GM18505 (cell line): ENCODE measurements at regions not wholly inside any gene's neighbourhood (a gene's known extent, or its start where the extent isn't known, plus 50 kb on each side); places are given as distances from the start of the nearest gene placed in this dataset.

Experiments
- ATAC-seq: cut with Tn5 transposase; IDR thresholded peaks from one replicate; pipeline ENCODE4 v1.9.1; 2021; ENCODE audit not compliant: unreplicated experiment
- POLR2A ChIP-seq: IDR thresholded peaks from 4 replicates; pipeline ENCODE4 v1.6.1; 2011; ENCODE audit warnings: borderline replicate concordance; ENCODE audit not compliant: insufficient read depth, insufficient read length; ENCODE audit errors: extremely low read depth

GRCh38 chr6:126477678-126478077 lies 137.8 kb downstream of the CENPW start:
- peak; percentile 77 for ATAC-seq
- TF ChIP-seq POLR2A: no peak

GRCh38 chr6:126480268-126480667 lies 140.4 kb downstream of the CENPW start:
- TF ChIP-seq POLR2A: no peak
- no peak for ATAC-seq

- ATAC-seq: no peak
Measured at GRCh38 chr6:126481319-126481718, 141.4 kb downstream of the CENPW start.

GRCh38 chr6:126504792-126505191 lies 164.9 kb downstream of the CENPW start:
- no peak for ATAC-seq
- no peak for TF ChIP-seq POLR2A

More at GRCh38 chr6:126481319-126481718, 141.4 kb downstream of the CENPW start:
- no peak for TF ChIP-seq POLR2A

- no peak for ATAC-seq
- no peak for TF ChIP-seq POLR2A
Measured at GRCh38 chr6:126513198-126513597, 173.3 kb downstream of the CENPW start.

GRCh38 chr6:126516411-126516810 lies 176.5 kb downstream of the CENPW start:
- no peak for ATAC-seq
- no peak for TF ChIP-seq POLR2A

GRCh38 chr6:126524811-126525326 lies 185.0 kb downstream of the CENPW start:
- no peak for ATAC-seq
- no peak for TF ChIP-seq POLR2A

- no peak for TF ChIP-seq POLR2A
- no peak for ATAC-seq
Measured at GRCh38 chr6:126526547-126526946, 186.6 kb downstream of the CENPW start.

GRCh38 chr6:126526996-126527606 lies 187.2 kb downstream of the CENPW start:
- no peak for ATAC-seq
- TF ChIP-seq POLR2A: no peak

GRCh38 chr6:126529637-126530362 lies 189.9 kb downstream of the CENPW start:
- ATAC-seq: no peak
- TF ChIP-seq POLR2A: no peak

GRCh38 chr6:126530775-126531174 lies 190.9 kb downstream of the CENPW start:
- ATAC-seq: no peak
- no peak for TF ChIP-seq POLR2A

GRCh38 chr6:126531286-126531685 lies 191.4 kb downstream of the CENPW start:
- peak; percentile 31 for ATAC-seq
- TF ChIP-seq POLR2A: no peak

- no peak for TF ChIP-seq POLR2A
- peak; percentile 83 for ATAC-seq
Measured at GRCh38 chr6:126531840-126532239, 191.9 kb downstream of the CENPW start.

- TF ChIP-seq POLR2A: no peak
- ATAC-seq: no peak
Measured at GRCh38 chr6:126534401-126534800, 194.5 kb downstream of the CENPW start.
